SW 1271 (cell line): ENCODE measurements at regions not wholly inside any gene's neighbourhood (a gene's known extent, or its start where the extent isn't known, plus 50 kb on each side); places are given as distances from the start of the nearest gene placed in this dataset.

Experiments
- DNase-seq, 2 experiments: peaks; one replicate each; lab custom pipeline; 2025; lab: John Stamatoyannopoulos, UW

DNA sequence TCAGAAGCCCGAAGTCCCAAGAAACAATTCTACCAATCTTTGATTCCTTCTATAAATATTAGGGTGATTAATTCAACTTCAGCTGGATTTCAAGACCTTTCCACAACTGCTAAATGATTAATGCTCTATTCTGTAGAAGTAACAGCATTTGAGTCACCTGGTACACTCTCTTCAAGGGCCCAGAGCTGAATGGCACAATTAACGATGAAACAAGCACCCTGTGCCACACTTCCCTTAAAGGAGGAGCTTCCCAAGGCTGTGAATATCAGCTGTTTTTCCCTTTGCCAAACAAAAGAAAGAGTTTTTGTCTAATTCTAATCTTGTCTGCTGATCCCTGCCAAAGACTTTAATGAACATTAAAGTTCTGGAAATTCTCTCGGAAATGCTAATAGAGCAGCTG, 56.0 kb downstream of the BOD1L2 start:
- DNase-seq = no peak

GRCh38 chr18:57205641-57206040, 58.8 kb downstream of the BOD1L2 start:
- DNase-seq = no peak

DNA sequence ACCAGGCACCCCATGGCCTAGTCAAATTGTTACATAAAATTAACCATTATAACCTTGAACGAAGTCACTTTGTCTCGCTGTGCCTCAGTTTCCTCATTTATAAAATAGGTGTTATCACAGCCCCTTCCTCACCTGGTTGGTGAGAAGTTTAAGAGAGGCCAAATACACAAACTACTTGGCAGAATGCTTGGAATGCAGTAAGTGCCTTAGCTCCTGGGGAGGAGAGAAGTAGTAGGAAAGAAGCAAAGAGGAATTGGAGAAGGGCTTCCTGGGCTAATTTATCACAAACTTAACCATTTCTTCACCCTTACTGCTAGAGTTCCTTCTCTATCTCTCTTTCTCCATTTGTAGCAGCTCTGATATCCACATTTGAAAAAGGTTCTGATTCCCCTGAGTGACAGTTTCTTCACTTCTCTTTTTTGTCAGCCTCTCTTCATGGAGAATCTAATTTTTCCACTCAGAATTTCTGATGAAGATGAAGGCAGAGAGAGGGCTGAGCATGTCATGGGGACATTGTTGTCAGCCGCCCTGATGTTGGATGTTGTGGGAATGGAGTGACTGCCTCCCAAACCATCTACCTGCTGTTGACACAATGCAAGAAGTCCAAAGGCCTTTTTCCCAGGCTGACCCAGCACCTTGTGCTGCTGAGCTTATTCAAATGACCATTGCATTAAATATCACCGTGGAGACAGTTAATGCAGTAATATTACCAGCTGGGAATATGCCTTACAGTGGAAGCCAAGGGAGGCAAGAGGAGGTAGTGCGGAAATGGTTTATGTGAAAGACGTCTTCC, 60.4 kb downstream of the BOD1L2 start:
- no peak for DNase-seq

GRCh38 chr18:57208047-57208446, 61.2 kb downstream of the BOD1L2 start:
- DNase-seq = no peak

GRCh38 chr18:57209713-57210106, 62.8 kb downstream of the BOD1L2 start:
- DNase-seq = no peak

- DNase-seq = peak; percentile 46 to 78
These were observed 63.3 kb downstream of the BOD1L2 start for GRCh38 chr18:57210107-57210715.

GRCh38 chr18:57210716-57211411, 64.0 kb downstream of the BOD1L2 start:
- peak in 1 of 2 experiments; percentile 52 for DNase-seq

- DNase-seq = no peak
These were observed 64.5 kb downstream of the BOD1L2 start for GRCh38 chr18:57211412-57211750.

DNA sequence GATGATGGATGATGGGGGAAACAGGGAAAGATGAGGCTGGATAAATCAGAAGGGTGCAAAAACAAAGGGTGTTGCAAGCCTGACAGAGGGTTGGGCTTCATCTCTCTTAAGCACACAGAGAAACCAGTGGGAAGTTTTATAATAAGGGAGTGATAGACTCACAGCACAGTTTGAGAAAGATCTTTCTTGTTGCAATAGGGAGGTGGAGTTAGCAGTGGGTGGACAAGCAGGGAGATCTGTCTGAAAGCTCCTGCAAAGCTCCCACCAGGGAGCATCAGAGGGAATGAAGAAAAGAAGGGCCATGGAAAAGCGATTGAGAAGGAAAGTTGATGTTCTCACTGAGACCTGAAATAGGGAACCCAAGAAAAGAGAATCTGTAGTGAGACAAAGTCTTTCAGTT, 64.9 kb downstream of the BOD1L2 start:
- no peak for DNase-seq

DNA sequence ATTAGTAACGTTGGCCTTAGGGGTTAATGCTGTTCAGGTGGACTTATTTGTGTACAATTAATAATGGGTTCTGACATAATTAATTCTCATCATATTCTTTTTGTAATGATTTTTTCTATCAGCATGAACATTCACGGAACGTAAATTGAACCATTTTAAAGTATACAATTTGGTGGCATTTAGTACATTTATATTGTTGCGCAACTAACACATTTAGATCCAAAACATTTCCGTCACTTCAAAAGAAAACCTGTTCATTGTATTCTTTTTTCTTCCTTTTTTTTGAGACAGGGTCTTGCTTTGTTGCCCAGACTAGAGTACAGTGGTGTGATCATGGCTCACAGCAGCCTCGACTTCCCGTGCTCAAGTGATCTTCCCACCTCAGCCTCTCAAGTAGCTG, 65.8 kb downstream of the BOD1L2 start:
- DNase-seq = no peak

GRCh38 chr18:57214976-57215375, 68.1 kb downstream of the BOD1L2 start:
- DNase-seq = no peak

GRCh38 chr18:57218281-57218680, 71.4 kb downstream of the BOD1L2 start:
- DNase-seq = no peak

- DNase-seq = no peak
These were observed 73.1 kb downstream of the BOD1L2 start for GRCh38 chr18:57219964-57220363.

DNA sequence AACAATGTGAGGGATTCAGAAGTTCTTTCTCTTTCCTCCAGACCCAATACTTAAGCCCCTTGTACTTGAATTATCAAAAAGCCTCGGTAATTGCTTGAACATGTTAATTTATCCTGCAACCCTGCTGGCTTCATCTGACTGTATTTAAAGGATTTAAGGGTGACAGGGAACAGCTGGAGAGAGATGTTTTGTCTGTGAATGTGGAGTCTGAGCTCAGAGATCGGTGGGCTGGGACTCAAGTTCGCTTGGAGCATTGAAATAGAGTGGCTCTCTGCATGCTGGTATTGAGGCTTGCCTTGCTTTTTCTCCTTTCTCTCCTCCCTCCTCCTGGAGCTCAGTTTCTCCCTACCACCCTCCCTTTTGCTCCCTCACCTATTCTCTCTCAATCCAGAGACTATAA, 73.6 kb downstream of the BOD1L2 start:
- no peak for DNase-seq

DNA sequence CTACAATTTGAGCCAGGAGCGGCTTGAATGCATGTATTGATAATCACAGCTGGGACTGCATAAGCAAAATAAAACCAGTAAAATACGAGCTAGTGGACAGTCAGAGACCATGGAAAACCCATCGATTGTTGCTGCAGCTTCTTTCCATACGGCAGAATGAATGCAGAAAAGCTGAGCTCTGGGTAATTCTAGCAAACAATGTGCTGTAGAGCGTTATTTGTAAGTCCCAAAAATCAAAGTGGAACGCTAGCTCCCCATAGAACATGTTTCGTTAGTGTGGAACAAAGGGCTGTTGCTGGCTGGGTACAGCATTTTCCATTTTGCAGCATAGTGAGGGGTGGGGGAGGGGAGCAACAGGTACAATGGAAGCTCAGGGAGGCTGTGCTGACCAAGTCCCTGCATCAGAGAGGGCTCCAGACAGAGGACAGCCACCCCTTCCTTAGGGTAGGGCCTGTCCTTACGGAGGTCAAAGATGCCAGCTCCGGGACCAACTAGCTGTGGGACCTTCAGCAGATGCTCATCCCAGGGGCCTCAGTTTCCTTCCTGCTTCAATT, 74.1 kb downstream of the BOD1L2 start:
- DNase-seq = no peak

DNA sequence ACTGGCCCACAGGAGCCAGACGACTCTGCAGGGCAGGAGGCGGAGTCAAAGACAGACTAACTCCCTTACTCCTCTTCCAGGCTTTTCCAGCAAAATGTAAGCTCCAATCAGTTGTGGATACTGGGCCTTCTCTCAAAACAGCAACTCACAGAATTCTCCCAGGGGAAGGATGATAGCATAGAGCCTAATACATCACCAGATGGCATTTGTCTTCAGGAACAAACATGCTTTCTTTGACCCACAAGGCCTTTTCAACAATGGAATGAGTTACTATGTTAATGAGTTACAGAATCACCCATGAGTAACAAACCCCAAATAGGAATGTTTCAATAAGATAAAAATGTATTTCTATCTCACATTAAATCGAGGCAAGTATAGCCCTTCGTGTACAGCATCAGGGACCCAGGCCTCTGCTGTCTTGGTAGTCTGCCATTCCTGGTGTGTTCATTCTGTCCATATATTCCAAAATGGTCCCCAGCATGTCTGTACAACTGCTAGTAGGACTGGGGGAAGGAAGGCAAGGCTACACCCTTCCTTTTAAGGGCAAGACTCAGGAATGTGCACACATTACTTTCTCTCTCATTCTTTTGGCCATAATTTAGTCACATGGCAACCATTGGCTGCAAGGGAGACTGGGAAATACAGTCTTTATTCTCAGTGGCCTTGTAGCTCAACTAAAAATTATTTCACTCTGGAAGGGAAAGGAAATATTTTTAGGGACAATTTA, 76.4 kb downstream of the BOD1L2 start:
- no peak for DNase-seq

DNA sequence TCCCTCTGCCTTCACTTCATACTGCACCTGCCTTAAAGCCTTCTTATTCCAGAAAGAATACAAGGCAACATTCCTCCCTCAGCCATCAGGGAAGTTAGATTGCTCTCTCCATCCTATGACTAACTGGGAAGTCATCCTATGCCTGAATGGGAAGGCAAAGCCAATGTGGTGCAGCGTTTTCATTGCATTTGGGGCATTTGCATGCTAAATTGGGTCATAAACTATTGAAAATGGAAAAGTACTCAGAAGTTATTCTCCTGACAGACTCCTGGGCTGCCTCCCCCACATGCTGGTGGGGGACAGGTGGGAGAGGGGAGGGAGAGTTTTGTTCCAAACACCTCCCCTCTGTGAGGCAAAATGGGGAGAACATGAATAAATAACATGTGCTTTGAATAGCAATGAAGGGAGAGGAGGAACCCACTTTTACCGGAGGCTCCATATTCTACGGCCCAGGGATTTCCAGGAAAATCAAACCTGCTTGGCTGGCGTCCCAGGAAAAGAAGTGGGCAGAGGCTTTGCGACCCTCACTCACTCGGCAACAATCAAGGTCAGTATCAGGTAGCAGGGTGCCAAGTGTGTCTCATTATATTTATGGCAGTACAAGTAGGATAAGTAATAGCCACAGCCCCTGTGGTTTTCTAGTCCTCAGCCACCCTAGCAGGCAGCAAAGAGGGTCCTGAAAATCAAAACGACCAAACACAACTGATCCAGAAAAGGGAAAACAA, 84.1 kb downstream of the BOD1L2 start:
- DNase-seq = no peak

DNA sequence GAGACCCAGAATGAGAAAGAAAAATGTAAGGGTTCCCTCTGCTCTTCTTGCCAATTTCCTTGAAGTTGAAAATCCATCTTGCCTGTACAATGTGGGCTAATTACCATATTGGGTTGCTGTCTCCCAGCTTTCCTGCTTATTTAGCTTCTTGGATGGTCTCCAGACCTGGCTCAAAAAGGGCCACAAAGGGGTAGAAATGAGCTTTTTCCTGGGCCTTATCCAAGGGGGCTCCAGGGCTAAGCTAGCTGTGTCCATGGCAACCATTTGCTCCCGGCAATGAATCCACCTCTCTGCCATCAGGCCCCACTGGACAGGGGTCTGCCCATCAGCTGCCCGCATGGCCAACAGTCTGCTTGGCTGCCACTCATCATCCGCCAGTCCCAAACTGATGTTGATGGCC, 85.0 kb downstream of the BOD1L2 start:
- DNase-seq = no peak

DNA sequence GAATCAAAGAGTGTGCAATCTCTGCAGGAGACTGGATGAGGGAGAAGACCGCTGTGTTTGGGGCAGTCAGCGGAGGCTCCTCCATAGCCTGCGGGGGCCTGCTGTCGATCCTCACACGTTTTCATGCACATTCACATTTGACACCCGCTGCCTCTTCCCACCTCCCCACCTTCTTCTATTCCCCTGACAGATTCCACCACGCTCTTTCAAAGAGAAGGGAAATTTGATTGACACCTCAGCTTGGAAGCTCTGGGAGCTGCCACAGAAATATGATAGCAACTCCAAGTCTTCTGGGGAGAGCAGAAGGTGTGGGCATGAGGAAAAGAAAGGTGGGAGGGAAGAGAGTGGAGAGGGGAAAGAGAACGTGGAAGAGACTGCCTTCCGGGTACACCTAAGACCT, 87.5 kb downstream of the BOD1L2 start:
- DNase-seq = no peak

DNA sequence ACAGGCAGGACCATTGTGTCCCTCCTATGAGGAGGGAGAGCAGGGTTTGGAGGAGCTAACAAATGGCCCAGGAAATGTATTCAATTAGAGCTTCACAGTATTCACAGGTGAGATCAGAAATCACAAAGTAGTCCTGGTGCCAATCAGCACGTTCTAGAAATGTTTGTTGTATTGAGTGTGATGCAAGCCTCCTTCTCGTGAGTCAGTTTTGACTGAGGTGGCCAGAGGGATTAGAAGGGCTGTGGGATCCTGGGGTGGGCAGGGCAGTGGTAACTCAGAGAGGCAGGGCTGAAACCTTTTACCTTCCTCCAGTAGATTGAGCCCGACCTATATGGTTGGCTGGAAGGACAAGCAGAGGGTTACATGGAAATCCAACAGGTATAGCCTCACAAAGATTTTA, 95.0 kb downstream of the BOD1L2 start:
- no peak for DNase-seq

DNA sequence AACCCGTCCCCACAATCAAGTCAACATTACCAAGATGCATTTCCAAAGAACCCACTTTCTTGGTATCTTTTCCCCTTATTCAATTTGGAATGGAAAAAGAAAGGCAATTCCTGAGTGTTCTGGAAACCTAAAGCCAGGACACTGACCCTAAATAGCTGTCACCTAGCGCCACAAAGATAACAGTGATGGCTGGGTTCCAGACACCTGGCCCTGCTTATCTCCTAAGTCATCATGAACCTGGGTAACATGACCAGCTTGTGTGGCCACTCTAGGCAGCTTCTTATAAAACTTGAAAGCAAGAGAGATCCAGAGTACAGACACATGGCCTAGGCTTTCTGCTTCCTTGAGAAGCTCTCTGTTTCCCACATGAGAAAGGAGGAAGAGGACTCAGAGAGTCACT, 95.4 kb downstream of the BOD1L2 start:
- DNase-seq = no peak
